Skeletal muscle tissue (tissue), 3 donors: ENCODE measurements at regions not wholly inside any gene's neighbourhood (a gene's known extent, or its start where the extent isn't known, plus 50 kb on each side); places are given as distances from the start of the nearest gene placed in this dataset.

Source experiments
- H3K27ac ChIP-seq: one replicate; pipeline ENCODE4 v1.7.0; 2013; ENCODE audit warnings: mild to moderate bottlenecking, low read depth, low read length, inconsistent platforms
- H3K27me3 ChIP-seq, 3 donors: one replicate each; pipeline ENCODE4 v1.7.0; 2013; ENCODE audit warnings: low read length in 3 of 3; ENCODE audit not compliant: control insufficient read depth in 3 of 3, insufficient read depth in 3 of 3
- H3K36me3 ChIP-seq, 3 donors: one replicate each; pipeline ENCODE4 v1.7.0; 2013; ENCODE audit warnings: low read length in 3 of 3; ENCODE audit not compliant: control insufficient read depth in 3 of 3, insufficient read depth in 3 of 3
- H3K4me1 ChIP-seq, 3 donors: one replicate each; pipeline ENCODE4 v1.7.0; 2013; ENCODE audit warnings: low read length in 3 of 3, mild to moderate bottlenecking in 3 of 3; ENCODE audit not compliant: control insufficient read depth in 3 of 3, insufficient read depth in 3 of 3
- H3K4me3 ChIP-seq, 3 donors: one replicate each; pipeline ENCODE4 v1.7.0; 2013; ENCODE audit warnings: low read length in 3 of 3
- H3K9ac ChIP-seq, 3 donors: one replicate each; pipeline ENCODE4 v1.7.0; 2013; ENCODE audit warnings: low read length in 3 of 3, mild to moderate bottlenecking in 3 of 3, moderate library complexity in 2 of 3, low read depth in 1 of 3
- H3K9me3 ChIP-seq, 3 donors: one replicate each; pipeline ENCODE4 v1.7.0; 2013; ENCODE audit warnings: low read length in 3 of 3; ENCODE audit not compliant: control insufficient read depth in 3 of 3
- donor health status: Osteomylitis.

- H3K9me3 ChIP-seq, result no peaks in the 10 kb centered on the region
- H3K27me3 ChIP-seq, result peaks cover 5 to 12% (median 5%) of the 10 kb centered on the region in 3 donors
- H3K4me3 ChIP-seq, result no peak overlapping the region
- H3K27ac ChIP-seq, result no peak overlapping the region
- no peaks in the 10 kb centered on the region for H3K4me1 ChIP-seq
- no peaks in the 10 kb centered on the region for H3K36me3 ChIP-seq
- H3K9ac ChIP-seq, result no peak overlapping the region
Observed at GRCh38 chr11:134678744-134679143, 266.7 kb upstream of the B3GAT1 start.

- Histone ChIP-seq H3K27ac (no peak overlapping the region), H3K4me1 (no peaks in the 10 kb centered on the region), H3K27me3 (peaks cover 5 to 12% (median 5%) of the 10 kb centered on the region in 3 donors), H3K4me3 (no peak overlapping the region), H3K9me3 (no peaks in the 10 kb centered on the region), H3K36me3 (no peaks in the 10 kb centered on the region), H3K9ac (no peak overlapping the region)
Observed at GRCh38 chr11:134677891-134678551, 266.0 kb upstream of the B3GAT1 start.

- H3K27me3 ChIP-seq, result peaks cover 0 to 8% (median 0%) of the 10 kb centered on the region in 3 donors
- no peak overlapping the region for H3K27ac ChIP-seq
- no peaks in the 10 kb centered on the region for H3K36me3 ChIP-seq
- H3K9ac ChIP-seq, result no peak overlapping the region
- no peaks in the 10 kb centered on the region for H3K9me3 ChIP-seq
- H3K4me1 ChIP-seq, result no peaks in the 10 kb centered on the region
- no peak overlapping the region for H3K4me3 ChIP-seq
Observed at GRCh38 chr11:134677397-134677822, 265.4 kb upstream of the B3GAT1 start.

GRCh38 chr11:134676516-134677287 is 264.7 kb upstream of the B3GAT1 start:
- Histone ChIP-seq H3K9me3 (no peaks in the 10 kb centered on the region), H3K4me1 (no peaks in the 10 kb centered on the region), H3K27me3 (peaks cover 0 to 6% (median 0%) of the 10 kb centered on the region in 3 donors), H3K4me3 (no peak overlapping the region), H3K27ac (no peak overlapping the region), H3K36me3 (no peaks in the 10 kb centered on the region), H3K9ac (no peak overlapping the region)

GRCh38 chr11:134675983-134676382 is 263.9 kb upstream of the B3GAT1 start:
- H3K27ac ChIP-seq, result no peak overlapping the region
- no peaks in the 10 kb centered on the region for H3K4me1 ChIP-seq
- no peak overlapping the region for H3K4me3 ChIP-seq
- no peaks in the 10 kb centered on the region for H3K36me3 ChIP-seq
- H3K9ac ChIP-seq, result no peak overlapping the region
- peaks cover 0 to 13% (median 0%) of the 10 kb centered on the region in 3 donors for H3K27me3 ChIP-seq
- no peaks in the 10 kb centered on the region for H3K9me3 ChIP-seq

GRCh38 chr11:134674974-134675373 is 262.9 kb upstream of the B3GAT1 start:
- H3K27ac ChIP-seq, result no peak overlapping the region
- no peaks in the 10 kb centered on the region for H3K9me3 ChIP-seq
- peaks cover 0 to 22% (median 0%) of the 10 kb centered on the region in 3 donors for H3K27me3 ChIP-seq
- H3K4me1 ChIP-seq, result no peaks in the 10 kb centered on the region
- H3K4me3 ChIP-seq, result no peak overlapping the region
- no peaks in the 10 kb centered on the region for H3K36me3 ChIP-seq
- no peak overlapping the region for H3K9ac ChIP-seq

GRCh38 chr11:134670961-134671370 is 258.9 kb upstream of the B3GAT1 start:
- Histone ChIP-seq H3K4me3 (no peak overlapping the region), H3K4me1 (no peaks in the 10 kb centered on the region), H3K9me3 (peaks cover 0 to 2% (median 0%) of the 10 kb centered on the region in 3 donors), H3K36me3 (no peaks in the 10 kb centered on the region), H3K9ac (no peak overlapping the region), H3K27me3 (peaks cover 0 to 30% (median 5%) of the 10 kb centered on the region in 3 donors), H3K27ac (no peak overlapping the region)

- H3K9me3 ChIP-seq, result peaks cover 0 to 2% (median 0%) of the 10 kb centered on the region in 3 donors
- no peak overlapping the region for H3K4me3 ChIP-seq
- H3K4me1 ChIP-seq, result no peaks in the 10 kb centered on the region
- peaks cover 0 to 30% (median 5%) of the 10 kb centered on the region in 3 donors for H3K27me3 ChIP-seq
- no peak overlapping the region for H3K27ac ChIP-seq
- H3K9ac ChIP-seq, result no peak overlapping the region
- H3K36me3 ChIP-seq, result no peaks in the 10 kb centered on the region
Observed at GRCh38 chr11:134670247-134670782, 258.3 kb upstream of the B3GAT1 start.

GRCh38 chr11:134669796-134670195 is 257.8 kb upstream of the B3GAT1 start:
- Histone ChIP-seq H3K4me1 (no peaks in the 10 kb centered on the region), H3K4me3 (no peak overlapping the region), H3K27ac (no peak overlapping the region), H3K36me3 (no peaks in the 10 kb centered on the region), H3K27me3 (peaks cover 0 to 30% (median 5%) of the 10 kb centered on the region in 3 donors), H3K9me3 (peaks cover 0 to 2% (median 0%) of the 10 kb centered on the region in 3 donors), H3K9ac (no peak overlapping the region)

GRCh38 chr11:134668796-134669195 is 256.8 kb upstream of the B3GAT1 start:
- Histone ChIP-seq H3K27me3 (peaks cover 0 to 30% (median 5%) of the 10 kb centered on the region in 3 donors), H3K36me3 (no peaks in the 10 kb centered on the region), H3K27ac (no peak overlapping the region), H3K9me3 (peaks cover 0 to 2% (median 0%) of the 10 kb centered on the region in 3 donors), H3K9ac (no peak overlapping the region), H3K4me3 (no peak overlapping the region), H3K4me1 (no peaks in the 10 kb centered on the region)
